Retinal pigment epithelial cell (primary cell): ENCODE measurements at regions not wholly inside any gene's neighbourhood (a gene's known extent, or its start where the extent isn't known, plus 50 kb on each side); places are given as distances from the start of the nearest gene placed in this dataset.

Source experiments
- DNase-seq: peaks from one replicate; pipeline ENCODE4 v3.0.0-alpha.2; 2010; ENCODE audit warnings: low read depth
- H3K4me3 ChIP-seq: 2 replicates; pipeline ENCODE4 v1.5.1; 2011; ENCODE audit warnings: mild to moderate bottlenecking, low read length, control low read depth, moderate library complexity
- TF ChIP-seq, protein P1 (sequence below): conservative IDR thresholded peaks from 2 replicates; pipeline ENCODE4 v1.5.1; 2011; ENCODE audit warnings: low read depth, low read length, control low read depth, inconsistent platforms

DNA sequence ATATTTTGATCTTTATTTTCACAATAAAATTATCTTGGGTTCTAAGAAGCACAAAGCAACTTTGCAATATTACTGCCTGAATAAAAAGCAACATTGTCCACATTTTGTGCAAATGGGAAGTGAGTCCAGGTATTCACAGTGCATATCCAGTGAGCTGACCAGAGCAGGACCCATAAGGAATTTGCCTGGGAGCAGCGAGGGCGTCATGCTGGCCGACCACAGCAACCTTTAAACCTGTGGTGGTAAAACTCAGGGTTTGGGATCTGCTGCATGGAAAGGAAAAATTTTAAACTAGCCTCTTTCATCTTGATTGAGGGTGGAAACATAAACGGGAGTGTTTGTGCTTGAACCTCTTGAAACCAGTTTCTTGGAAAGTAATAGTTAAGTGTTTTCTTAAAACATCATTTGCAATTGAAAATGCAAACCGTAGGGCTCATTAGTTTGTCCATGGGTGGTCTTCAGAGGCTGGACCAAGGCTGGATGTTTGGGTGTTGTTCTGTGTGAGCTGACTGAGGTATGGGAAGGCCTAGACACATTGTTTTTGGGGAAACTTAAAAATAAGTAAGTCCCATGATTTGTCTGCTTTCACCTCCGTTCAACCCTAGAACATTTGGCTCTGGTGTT, 85.0 kb upstream of the ANKH start:
- no peak for DNase-seq
- H3K4me3 ChIP-seq, result no peak overlapping the region
- TF ChIP-seq, protein P1, sequence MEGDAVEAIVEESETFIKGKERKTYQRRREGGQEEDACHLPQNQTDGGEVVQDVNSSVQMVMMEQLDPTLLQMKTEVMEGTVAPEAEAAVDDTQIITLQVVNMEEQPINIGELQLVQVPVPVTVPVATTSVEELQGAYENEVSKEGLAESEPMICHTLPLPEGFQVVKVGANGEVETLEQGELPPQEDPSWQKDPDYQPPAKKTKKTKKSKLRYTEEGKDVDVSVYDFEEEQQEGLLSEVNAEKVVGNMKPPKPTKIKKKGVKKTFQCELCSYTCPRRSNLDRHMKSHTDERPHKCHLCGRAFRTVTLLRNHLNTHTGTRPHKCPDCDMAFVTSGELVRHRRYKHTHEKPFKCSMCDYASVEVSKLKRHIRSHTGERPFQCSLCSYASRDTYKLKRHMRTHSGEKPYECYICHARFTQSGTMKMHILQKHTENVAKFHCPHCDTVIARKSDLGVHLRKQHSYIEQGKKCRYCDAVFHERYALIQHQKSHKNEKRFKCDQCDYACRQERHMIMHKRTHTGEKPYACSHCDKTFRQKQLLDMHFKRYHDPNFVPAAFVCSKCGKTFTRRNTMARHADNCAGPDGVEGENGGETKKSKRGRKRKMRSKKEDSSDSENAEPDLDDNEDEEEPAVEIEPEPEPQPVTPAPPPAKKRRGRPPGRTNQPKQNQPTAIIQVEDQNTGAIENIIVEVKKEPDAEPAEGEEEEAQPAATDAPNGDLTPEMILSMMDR, result no peak

DNA sequence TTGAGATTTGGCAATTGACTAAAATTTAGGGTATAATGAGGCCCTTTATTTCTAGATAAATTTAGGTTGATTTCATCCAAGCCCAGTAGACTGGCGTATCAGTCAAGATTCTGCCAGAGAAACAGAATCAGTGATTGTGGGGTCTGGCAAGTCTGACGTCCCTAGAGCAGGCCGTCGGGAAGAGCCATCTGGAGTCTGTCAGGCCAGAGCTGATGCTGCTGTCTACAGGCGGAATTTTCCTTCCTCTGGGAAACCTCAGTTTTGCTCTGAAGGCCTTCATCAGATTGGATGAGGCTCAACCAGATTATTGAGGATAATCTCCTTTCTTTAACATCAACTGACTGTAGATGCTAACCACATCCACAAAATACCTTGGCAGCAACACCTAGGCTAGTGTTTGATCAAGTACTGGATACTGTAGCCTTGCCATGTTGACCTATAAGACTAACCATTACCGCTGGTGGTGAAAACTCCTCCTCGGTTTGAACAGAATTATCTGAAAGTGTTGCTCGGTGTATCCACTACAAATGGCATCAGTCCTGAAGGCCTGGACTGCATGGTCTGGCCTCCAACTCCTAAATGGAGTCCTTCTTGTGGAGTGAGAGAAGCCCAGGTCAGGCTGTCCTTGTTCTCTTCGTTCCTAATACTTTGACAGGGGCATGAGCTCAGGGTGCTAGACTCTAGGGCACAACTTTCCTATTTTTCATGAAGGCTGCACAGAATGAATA, 83.2 kb upstream of the ANKH start:
- TF ChIP-seq, protein P1, result no peak
- no peak for DNase-seq
- H3K4me3 ChIP-seq, result no peak overlapping the region

DNA sequence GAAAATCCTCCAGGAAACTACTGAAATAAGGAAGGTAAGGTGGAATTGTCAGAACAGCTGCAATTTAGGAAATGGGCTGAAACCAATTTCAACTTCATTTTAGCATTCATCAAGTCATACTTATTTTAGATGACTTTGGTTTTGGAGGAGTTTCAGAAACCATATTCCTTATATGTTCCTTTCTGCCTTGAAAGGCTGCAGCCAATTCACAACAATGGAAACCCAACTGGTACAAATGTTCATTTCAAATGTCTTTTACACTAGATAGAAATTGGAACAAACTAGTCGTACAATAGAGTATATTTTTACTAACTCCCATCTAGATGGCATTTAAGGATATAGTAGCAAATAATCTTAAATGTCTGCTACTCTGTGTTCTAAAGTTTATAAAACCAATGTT, 82.6 kb upstream of the ANKH start:
- TF ChIP-seq, protein P1, result no peak
- H3K4me3 ChIP-seq, result no peak overlapping the region
- DNase-seq, result no peak

DNA sequence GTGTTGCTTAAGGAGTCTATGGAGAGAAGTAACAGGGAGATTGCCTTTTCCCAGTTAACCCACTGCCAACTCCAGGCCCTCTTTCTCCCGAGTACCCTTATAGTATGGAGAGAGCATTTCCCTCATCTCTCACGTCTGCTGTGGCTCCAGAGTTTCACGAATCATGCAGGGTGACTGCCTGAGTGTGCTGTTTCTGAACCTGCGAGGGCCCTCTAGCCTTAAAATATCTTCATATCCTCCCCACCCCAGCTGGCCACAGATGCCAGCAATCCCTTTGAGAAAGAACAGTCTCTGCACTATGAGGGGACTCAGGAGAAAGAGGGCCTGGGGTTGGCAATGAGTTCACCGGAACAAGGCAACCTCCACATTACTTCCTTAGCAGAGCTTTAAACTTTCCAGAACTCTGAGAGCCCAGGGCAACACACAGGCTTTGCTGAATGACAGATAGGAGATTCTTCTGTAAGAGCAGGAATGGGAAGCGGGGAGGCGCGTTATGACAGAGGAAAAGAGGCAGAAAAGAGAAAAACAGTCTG, 81.6 kb upstream of the ANKH start:
- no peak for DNase-seq
- TF ChIP-seq, protein P1, result no peak
- H3K4me3 ChIP-seq, result no peak overlapping the region

DNA sequence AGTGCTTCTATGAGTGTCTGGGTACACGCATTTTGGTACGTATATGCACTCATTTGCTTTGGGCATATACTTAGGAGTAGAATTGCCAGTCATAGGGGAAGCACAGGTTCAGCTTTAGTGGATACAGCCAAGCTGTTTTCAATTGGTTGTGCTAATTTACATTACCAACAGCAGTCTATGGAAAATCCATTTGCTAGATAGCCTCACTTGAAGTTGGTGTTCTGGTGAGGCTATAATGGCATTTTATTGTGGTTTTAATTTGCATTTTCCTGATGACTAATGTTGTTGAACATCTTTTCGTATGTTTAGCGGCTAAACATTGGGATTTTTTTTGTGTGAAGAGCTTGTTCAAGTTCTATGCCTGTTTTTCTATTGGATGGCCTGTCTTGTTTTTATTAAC, 76.8 kb upstream of the ANKH start:
- TF ChIP-seq, protein P1, result no peak
- DNase-seq, result no peak
- H3K4me3 ChIP-seq, result no peak overlapping the region

DNA sequence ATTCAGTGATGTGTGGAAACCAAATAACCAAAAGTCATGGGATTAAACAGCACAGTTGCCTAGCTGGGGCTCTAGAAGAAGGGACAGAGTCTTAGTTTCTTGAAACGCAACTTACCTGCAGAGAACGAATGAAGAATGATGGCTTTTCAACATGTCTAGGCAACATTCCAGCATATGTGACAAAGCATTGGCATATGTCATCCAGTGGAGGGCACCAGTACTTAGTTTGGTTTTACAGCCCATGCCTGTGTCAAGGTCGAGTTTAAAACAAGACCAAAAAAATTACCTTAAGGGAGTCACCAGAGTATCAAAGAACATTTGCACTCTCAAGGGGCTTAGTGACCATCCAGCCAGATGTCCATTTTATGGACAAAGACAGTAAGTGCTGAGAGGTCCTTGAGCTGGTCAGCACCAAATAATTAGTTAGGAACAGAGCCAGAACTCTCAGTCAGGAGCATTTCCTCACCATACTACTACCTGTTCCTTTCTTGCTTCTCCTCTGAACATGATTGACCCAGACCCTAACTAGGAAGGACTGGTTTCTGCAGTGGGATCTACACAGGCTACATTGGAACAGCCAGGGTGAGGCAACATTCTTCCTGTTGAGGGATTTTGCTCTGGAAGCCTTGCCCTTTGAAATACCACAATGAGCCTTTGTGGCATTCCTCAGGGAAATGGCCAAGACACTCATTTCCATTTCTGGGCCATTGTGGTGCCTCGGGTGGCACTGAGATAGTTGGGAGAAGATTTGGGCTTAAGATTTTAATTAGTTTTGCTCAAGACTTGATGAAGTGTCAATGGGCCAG, 75.4 kb upstream of the ANKH start:
- H3K4me3 ChIP-seq, result no peak overlapping the region
- DNase-seq, result no peak
- TF ChIP-seq, protein P1, result peak; percentile 48
